CD4-positive, alpha-beta T cell treated with Interleukin-4 for 4 hours (primary cell): ENCODE measurements at regions not wholly inside any gene's neighbourhood (a gene's known extent, or its start where the extent isn't known, plus 50 kb on each side); places are given as distances from the start of the nearest gene placed in this dataset.
"Not testable (repeated sequence)": the region's sequence is repeated elsewhere in the genome, so short reads cannot be mapped to it uniquely, and the experiment has no call there.

Source experiments
- DNase-seq: peaks from one replicate; pipeline ENCODE4 v3.0.0-alpha.2; 2020

DNA sequence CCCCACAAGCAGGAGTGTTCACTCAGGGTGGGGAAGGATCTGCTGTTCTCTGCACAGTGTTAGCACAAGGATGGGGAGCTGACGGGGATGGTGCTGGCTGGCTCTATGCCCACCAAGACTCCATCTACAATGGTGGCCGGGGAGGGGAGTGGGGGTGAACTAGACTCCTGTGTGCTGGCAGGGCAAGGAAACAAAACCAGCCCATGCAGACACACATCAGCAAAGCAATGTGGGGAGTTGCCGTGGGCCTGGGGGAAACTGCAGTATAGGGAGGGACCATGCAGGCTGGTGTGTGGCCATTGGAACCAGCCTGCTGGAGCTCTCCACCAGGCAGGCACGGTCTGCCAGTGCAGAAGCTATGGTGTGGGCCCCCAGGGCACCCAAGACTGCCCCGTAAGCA is 195.1 kb downstream of the PWWP3B start:
- DNase-seq, result no peak

DNA sequence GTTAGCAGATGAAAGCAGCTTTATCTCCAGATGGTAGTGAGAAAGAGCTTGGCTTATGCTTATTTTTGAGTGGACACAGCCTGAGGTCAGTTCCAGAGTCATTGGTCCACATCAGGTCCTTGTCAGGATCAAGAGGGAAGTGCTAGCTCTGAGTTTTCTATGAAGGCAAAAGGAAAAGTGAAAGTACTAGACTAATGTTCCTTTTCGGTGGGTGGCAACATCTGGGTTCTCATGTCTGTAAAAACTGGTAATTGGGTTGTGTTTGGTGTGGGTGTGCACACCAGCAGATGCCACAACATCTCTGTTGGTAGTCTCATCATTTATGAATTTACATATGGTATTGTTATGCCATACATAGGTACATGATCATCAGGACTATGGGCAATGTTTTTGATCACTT is 210.5 kb downstream of the PWWP3B start:
- DNase-seq, result no peak

- DNase-seq, result no peak
Observed at GRCh38 chrX:106391284-106391911, 220.4 kb upstream of the RADX start.

DNA sequence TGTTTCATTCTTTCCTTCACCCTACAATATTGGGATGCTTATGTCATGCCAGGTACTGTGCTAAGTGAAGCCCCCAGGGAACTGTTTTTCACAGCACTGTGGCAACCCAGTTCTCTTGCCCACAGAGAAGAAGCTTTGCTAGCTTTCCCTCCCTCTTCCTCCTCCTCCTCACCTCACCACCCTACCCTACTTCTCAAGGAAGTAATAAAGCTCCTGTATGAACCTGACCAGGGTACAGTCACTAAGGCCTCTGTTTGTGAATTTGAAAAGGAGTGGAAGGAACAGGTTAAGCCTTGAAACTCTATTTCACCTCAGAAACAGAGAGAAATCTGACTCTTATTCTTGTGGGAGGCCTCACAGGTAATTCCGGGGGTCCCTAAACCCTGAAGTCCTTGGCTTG is 219.4 kb upstream of the RADX start:
- no peak for DNase-seq

DNA sequence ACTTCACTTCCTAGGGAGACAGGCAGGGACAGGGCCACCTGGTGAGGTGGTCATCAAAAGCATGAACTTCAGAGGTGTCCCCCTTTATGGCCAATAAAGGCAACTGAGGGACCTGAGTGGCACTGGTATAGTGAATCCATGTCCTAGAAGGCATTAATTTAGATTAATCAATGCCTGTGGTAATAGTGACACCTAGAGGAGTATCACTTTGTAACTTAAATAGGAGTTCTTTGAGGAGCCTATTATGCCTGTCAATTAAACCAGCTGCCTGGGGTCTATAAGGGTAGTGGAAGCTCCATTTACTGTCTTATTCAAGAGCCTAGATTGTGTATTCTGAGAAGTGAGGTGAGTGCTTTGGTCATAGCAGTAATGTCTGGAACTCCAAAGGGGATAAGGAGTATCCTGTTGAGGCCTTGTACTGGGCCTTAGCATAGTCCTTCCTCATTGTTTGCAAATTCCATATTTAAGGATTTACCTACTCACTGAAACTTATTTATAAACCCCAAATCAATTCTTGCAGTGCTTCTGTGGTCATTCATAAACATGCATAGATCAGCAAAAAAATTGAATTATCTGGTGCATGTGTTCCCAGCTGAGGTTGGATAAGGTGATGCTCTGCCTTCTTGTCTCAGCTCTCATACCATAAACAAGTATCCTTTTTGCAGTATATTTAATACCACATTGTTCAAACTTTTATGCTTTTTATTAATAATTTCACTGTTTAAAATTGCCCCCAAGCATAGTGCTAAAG is 213.8 kb upstream of the RADX start:
- no peak for DNase-seq

- DNase-seq, result no peak
Observed at GRCh38 chrX:106401965-106402559, 209.7 kb upstream of the RADX start.

DNA sequence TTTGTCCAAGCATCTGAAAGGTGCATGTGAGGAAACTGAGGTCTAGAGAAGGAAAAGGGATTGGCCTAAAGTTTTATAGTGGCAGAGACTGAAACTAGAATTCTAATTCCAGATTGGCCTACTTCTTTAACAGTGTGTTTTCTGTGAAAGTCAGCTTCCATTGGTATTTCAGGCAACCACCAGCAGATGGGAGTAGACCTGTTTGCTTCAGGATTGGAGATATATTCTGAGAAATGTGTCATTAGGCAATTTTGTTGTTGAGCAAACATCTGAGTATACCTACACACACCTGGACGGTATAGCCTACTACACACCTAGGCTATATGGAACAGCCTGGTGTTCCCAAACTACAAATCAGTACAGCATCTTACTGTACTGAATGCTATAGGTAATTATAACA is 207.3 kb upstream of the RADX start:
- DNase-seq, result no peak

GRCh38 chrX:106415276-106415895 is 196.4 kb upstream of the RADX start:
- peak; percentile 1 for DNase-seq

- no peak for DNase-seq
Observed at GRCh38 chrX:106436691-106437090, 175.1 kb upstream of the RADX start.

DNA sequence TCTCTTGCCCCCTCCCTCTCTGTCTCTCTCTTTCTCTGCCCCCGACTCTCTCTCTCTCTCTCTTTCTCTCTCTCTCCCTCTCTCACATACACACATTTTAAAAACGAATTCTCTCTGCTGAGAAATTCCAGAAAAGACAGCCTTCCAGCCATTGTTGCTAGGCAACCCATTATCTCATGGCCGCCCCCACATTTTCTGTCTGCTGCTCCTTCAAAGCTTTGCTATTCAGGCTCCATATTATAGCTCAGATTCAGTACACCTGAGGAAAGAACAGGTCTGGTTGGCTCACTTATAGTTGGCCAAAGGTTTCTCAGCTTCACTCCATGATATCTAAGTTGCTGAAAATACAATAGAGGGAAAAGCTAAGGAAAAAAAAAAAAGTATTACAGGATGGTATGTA is 174.4 kb upstream of the RADX start:
- DNase-seq, result no peak

GRCh38 chrX:106450405-106450804 is 161.4 kb upstream of the RADX start:
- DNase-seq, result no peak

- DNase-seq, result no peak
Observed at GRCh38 chrX:106451933-106452332, 159.8 kb upstream of the RADX start.

DNA sequence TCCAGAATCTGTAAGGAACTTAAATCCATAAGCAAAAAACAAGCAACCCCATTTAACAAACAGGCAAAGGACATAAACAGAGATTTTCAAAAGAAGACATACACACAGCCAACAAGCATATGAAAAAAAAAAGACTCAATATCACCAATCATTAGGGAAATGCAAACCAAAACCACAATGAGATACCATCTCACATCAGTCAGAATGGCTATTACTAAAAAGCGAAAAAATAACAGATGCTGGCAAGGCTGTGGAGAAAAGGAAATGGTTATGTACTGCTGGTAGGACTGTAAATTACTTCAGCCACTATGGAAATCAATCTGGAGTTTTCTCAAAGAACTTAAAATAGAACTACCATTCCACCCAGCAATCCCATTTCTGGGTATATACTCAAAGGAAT is 156.8 kb upstream of the RADX start:
- DNase-seq, result no peak

DNA sequence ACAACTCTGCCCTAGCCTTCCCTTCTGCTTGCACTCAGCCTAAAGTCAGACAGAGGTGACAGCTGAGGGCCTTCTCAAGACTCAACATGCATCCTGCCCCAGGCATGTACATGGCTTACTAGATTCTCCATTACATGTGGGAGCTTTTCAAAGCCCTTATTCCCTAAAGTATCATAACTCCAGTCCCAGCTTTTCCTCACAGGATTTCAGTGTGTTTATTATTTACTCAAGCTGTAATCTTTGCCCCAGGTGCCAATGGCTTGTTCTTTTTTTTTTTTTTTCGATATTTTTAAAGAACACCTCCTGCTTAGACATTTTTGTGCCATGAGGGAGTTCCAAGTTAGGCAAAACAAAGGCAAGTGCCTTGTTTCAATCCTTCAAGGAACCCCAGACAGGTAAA is 154.0 kb upstream of the RADX start:
- no peak for DNase-seq

DNA sequence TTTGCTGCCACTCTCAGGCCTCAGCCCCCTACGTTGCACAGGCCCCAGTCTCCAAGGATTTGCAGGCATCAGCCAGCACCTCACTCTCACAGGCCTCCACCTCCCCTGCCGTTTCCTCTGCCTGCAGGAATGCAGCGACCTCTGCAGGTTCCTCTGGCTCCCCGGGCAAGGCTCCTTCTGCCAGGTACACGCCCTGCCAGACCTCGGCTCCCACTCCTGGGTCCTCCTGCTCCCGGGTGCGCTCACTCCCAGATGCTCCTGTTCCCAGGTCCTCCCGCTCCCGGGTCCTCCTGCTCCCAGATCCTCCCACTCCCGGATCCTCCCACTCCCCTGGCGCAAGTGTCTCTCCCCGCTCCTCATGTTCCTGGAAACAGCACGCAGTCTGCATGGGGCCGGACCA is 144.4 kb upstream of the RADX start:
- no peak for DNase-seq

GRCh38 chrX:106467943-106468342 is 143.8 kb upstream of the RADX start:
- DNase-seq, result no peak

- DNase-seq, result no peak
Observed at GRCh38 chrX:106468433-106468832, 143.3 kb upstream of the RADX start.

GRCh38 chrX:106479920-106480319 is 131.9 kb upstream of the RADX start:
- DNase-seq, result no peak

GRCh38 chrX:106481341-106481740 is 130.4 kb upstream of the RADX start:
- DNase-seq, result peak; percentile 49

DNA sequence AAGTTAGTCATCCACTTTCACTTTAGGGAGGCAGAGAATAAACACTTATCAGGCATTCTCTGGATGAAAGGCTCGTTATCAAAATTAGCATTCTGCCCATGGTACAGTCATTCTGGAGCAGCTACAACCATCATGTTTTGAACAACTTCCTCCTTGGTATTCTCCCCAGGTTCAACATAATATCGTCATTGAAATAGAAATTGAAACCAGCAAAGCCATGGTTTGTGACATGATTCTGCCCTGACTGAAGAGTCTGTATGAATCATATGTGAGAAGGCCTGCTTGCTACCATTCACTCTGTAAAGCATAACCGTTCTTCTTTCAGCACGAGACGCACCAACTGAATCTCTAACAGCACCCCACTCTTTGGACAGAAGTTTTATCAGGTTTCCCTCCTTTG is 127.5 kb upstream of the RADX start:
- DNase-seq, result peak; percentile 55

- DNase-seq, result not testable (repeated sequence)
Observed at GRCh38 chrX:106493210-106493816, 118.5 kb upstream of the RADX start.

GRCh38 chrX:106499473-106499872 is 112.3 kb upstream of the RADX start:
- no peak for DNase-seq

DNA sequence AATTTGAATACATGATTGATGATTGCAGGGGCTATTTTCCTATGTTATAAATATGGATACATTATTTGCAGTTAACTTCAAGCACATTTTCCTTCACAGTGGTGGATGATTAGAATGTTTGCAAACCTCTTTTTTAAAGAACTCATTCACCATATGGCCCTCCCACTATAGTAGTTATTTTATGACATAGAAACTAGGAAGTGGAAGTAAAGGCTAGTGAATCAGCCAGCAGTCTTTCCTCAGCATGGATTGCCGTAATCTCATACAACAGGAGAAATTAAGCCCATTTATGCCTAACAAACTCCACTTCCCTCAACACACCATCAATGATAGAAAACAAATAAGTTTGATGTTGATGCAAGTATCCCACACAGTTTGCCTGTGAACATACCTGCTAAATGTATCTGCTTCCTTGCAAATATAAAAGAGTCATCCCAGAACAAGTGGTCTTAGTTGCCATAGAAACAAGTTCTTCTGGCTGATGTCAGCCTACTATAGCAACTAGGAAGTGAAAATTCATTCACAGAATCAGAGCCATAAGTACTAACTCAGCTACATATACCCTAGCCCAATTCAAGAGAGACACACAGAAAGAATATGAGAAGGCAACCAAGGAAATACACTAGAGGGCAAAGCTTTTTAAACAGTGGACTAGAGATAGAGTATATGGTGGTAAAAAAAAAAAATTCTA is 100.9 kb upstream of the RADX start:
- DNase-seq, result no peak
